GM12891 (cell line): ENCODE measurements at regions not wholly inside any gene's neighbourhood (a gene's known extent, or its start where the extent isn't known, plus 50 kb on each side); places are given as distances from the start of the nearest gene placed in this dataset.
"Not testable (repeated sequence)": the region's sequence is repeated elsewhere in the genome, so short reads cannot be mapped to it uniquely, and the experiment has no call there.

ENCODE experiments used
- POLR2A ChIP-seq: IDR thresholded peaks from 2 replicates; pipeline ENCODE4 v1.6.1; 2011; ENCODE audit warnings: low read depth, low read length, control low read depth
- POLR2AphosphoS5 ChIP-seq: IDR thresholded peaks from 2 replicates; pipeline ENCODE4 v1.6.1; 2011; ENCODE audit warnings: low read depth, low read length, control low read depth
- SPI1 ChIP-seq: IDR thresholded peaks from 2 replicates; pipeline ENCODE4 v1.6.1; 2011; ENCODE audit warnings: low read depth, low read length, control low read depth

DNA sequence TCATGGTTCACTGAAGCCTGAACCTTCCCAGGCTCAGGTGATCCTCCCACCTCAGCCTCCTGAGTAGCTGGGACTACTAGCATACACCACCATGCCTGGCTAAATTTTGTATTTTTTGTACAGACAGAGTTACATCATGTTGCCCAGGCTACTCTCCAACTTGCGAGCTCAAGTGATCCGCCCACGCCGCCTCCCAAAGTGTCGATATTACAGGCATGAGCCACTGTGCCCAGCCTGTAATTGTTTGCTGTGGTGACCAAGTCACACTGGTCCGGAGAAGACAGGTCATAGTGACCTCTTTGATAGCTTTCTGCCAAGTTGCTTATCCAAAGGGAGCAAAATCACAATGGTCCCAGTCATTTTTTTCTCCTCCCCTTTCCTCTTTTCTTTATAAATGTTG, 167.4 kb upstream of the NOTCH2NLA start:
- not testable (repeated sequence) for TF ChIP-seq POLR2A, SPI1, POLR2AphosphoS5
